ENCODE measurements at regions not wholly inside any gene's neighbourhood (a gene's known extent, or its start where the extent isn't known, plus 50 kb on each side); places are given as distances from the start of the nearest gene placed in this dataset.

GRCh38 chr12:73413974-73414373 is 1123.7 kb upstream of the ATXN7L3B start:
- TF ChIP-seq CTCF (conservative IDR thresholded peaks at IDR 0.05; ENCODE audit: low read depth, low read length) (no peak), EZH2 (IDR thresholded peaks at IDR 0.05; ENCODE audit: borderline replicate concordance, low read depth, low read length, poor library complexity, severe bottlenecking) (no peak)

Data from A673 (cell line).